ENCODE measurements at regions not wholly inside any gene's neighbourhood (a gene's known extent, or its start where the extent isn't known, plus 50 kb on each side); places are given as distances from the start of the nearest gene placed in this dataset.

DNA sequence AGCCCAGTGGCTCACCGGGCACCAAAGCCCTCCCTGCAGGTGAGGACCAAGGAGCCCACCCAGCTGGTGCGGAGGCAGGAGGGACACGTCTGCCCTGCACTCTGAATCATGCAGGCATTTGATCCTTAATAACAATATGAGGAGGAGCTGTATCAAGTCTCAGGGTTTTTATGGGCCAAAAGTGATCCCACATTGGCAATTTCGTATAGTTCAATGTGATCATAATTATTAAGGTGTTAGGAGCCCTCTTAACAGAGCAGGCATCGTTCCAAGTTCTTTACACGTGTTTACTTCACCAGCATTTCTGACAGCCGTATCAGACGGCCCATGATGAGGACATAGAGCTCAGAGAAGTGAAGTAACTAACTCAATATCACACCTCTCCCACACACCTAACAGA is 91.9 kb upstream of the PRR5 start:
- in situ Hi-C loops (cut with MboI), result no loop called here
- ChIA-PET RAD21 (ENCODE audit: unreplicated experiment) (no interaction called here), SMC1A (ENCODE audit: uncharacterized antibody, unreplicated experiment) (no interaction called here), CTCF (no interaction called here), POLR2A (no interaction called here)
- Histone ChIP-seq H3K9me3 (replicated peaks; ENCODE audit: control insufficient read depth, insufficient read depth, low read length) (peaks cover 6% of the 10 kb centered on the region; the same call in 2 of the 3 replicates), H4K20me1 (ENCODE audit: control insufficient read depth, insufficient read depth) (no peaks in the 10 kb centered on the region), H3K9ac (ENCODE audit: control insufficient read depth, insufficient read depth, low read length) (no peak overlapping the region), H3K79me2 (ENCODE audit: control insufficient read depth, insufficient read depth, low read length) (no peaks in the 10 kb centered on the region), H3K4me2 (ENCODE audit: control insufficient read depth, insufficient read depth) (no peak overlapping the region), H3K36me3 (ENCODE audit: control insufficient read depth in 2 of 2, insufficient read depth in 2 of 2, low read length in 1 of 2) (no peaks in the 10 kb centered on the region), H3K4me1 (ENCODE audit: control insufficient read depth, insufficient read depth, low read length) (no peaks in the 10 kb centered on the region), H2AFZ (ENCODE audit: control insufficient read depth, low read depth, low read length) (no peak overlapping the region), H3K4me3 (no peak overlapping the region), H3K27me3 (replicated peaks in 1 of 2; ENCODE audit: control insufficient read depth in 2 of 2, insufficient read depth in 2 of 2, low read length in 1 of 2) (no peaks in the 10 kb centered on the region; a peak in 1 of 4 replicates), H3K27ac (ENCODE audit: control insufficient read depth, insufficient read depth) (no peak overlapping the region)
- intact Hi-C loops (cut with micrococcal nuclease; ENCODE audit: unreplicated experiment), result no loop called here
- 44% methylated on average over 8 of the region's 8 CpGs for WGBS (ENCODE audit: insufficient coverage, insufficient replicate concordance, low lambda C conversion rate, missing lambda C conversion rate)
- DNase-seq (ENCODE audit: low read depth, low spot score) (no peak), FAIRE-seq (no peak), ATAC-seq (no peak)
- BruUV-seq (replicated peaks), result no TSS peak
- TF ChIP-seq MYC (IDR thresholded peaks at IDR 0.05; ENCODE audit: insufficient read depth, insufficient read length, insufficient replicate concordance, low read length, severe bottlenecking) (no peak), GABPA (IDR thresholded peaks at IDR 0.05; ENCODE audit: low read depth) (no peak), PAX8 (IDR thresholded peaks at IDR 0.05) (no peak), PML (IDR thresholded peaks at IDR 0.05; ENCODE audit: low read length) (no peak), ELK1 (IDR thresholded peaks at IDR 0.05; ENCODE audit: low read depth, low read length) (no peak)
- TF ChIP-seq, protein P1, sequence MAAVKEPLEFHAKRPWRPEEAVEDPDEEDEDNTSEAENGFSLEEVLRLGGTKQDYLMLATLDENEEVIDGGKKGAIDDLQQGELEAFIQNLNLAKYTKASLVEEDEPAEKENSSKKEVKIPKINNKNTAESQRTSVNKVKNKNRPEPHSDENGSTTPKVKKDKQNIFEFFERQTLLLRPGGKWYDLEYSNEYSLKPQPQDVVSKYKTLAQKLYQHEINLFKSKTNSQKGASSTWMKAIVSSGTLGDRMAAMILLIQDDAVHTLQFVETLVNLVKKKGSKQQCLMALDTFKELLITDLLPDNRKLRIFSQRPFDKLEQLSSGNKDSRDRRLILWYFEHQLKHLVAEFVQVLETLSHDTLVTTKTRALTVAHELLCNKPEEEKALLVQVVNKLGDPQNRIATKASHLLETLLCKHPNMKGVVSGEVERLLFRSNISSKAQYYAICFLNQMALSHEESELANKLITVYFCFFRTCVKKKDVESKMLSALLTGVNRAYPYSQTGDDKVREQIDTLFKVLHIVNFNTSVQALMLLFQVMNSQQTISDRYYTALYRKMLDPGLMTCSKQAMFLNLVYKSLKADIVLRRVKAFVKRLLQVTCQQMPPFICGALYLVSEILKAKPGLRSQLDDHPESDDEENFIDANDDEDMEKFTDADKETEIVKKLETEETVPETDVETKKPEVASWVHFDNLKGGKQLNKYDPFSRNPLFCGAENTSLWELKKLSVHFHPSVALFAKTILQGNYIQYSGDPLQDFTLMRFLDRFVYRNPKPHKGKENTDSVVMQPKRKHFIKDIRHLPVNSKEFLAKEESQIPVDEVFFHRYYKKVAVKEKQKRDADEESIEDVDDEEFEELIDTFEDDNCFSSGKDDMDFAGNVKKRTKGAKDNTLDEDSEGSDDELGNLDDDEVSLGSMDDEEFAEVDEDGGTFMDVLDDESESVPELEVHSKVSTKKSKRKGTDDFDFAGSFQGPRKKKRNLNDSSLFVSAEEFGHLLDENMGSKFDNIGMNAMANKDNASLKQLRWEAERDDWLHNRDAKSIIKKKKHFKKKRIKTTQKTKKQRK (IDR thresholded peaks at IDR 0.05; ENCODE audit: low read depth, low read length), result no peak
